GM12891 (cell line): ENCODE measurements at regions not wholly inside any gene's neighbourhood (a gene's known extent, or its start where the extent isn't known, plus 50 kb on each side); places are given as distances from the start of the nearest gene placed in this dataset.
"Not testable (repeated sequence)": the region's sequence is repeated elsewhere in the genome, so short reads cannot be mapped to it uniquely, and the experiment has no call there.

Experiments
- DNase-seq: peaks from one replicate; pipeline ENCODE4 v3.0.0; 2011; ENCODE audit warnings: low spot score; ENCODE audit not compliant: insufficient read length
- FAIRE-seq: peaks from 2 replicates; lab custom pipeline; 2011; peaks lifted over from hg19 to GRCh38; lab: Jason Lieb, UNC
- PAX5 ChIP-seq: IDR thresholded peaks from 2 replicates; pipeline ENCODE4 v1.6.1; 2011; ENCODE audit warnings: low read length, moderate library complexity, mild to moderate bottlenecking; ENCODE audit not compliant: insufficient read depth, severe bottlenecking
- POLR2A ChIP-seq: IDR thresholded peaks from 2 replicates; pipeline ENCODE4 v1.6.1; 2011; ENCODE audit warnings: low read depth, low read length, control low read depth
- POLR2AphosphoS5 ChIP-seq: IDR thresholded peaks from 2 replicates; pipeline ENCODE4 v1.6.1; 2011; ENCODE audit warnings: low read depth, low read length, control low read depth
- POU2F2 ChIP-seq: IDR thresholded peaks from 2 replicates; pipeline ENCODE4 v1.6.1; 2011; ENCODE audit warnings: low read depth, mild to moderate bottlenecking, control low read depth, low read length, moderate library complexity
- SPI1 ChIP-seq: IDR thresholded peaks from 2 replicates; pipeline ENCODE4 v1.6.1; 2011; ENCODE audit warnings: low read depth, low read length, control low read depth
- TAF1 ChIP-seq: IDR thresholded peaks from 2 replicates; pipeline ENCODE4 v1.6.1; 2011; ENCODE audit warnings: low read depth, low read length, control low read depth

DNA sequence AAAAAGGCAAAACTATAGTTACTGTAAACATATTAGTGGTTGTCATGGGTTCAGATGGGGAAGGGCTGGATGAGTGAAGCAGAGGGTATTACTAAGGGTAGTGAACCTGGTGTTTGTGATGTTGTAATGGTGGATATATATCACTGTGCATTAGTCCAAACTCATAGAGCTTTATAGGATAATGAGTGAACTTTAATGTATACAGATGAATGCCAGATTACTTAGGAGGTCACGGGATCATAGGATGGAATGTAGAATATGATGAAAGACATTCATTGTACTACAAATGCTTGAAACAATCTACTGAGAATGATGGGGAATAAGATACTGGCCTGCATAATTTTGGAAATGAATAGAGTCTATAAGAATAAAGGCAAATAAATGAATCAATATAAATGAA lies 226.7 kb upstream of the ZNF804A start:
- FAIRE-seq (peak; percentile 45), DNase-seq (no peak)
- no peak for TF ChIP-seq PAX5
- TF ChIP-seq POLR2A: no peak
- no peak for TF ChIP-seq TAF1
- TF ChIP-seq SPI1: no peak

DNA sequence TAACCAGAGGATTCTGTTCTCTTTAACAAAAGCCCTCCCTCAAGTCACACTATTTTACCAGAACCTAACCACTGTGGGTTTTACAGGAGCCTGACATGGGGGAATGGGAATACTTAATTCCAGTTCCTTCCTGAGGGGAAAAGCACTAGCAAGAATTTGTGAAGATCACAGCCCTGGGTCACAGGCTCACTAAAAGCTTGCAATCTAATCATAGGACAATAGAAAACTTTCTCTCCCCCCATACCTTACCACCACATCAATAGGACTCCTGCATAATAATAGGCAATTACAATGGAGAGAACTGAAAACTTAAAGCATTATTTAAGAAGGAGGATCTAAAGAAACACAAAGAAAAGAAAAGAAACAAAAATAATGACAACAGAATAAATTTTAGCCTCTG lies 225.8 kb upstream of the ZNF804A start:
- DNase-seq: no peak
- no peak for FAIRE-seq

DNA sequence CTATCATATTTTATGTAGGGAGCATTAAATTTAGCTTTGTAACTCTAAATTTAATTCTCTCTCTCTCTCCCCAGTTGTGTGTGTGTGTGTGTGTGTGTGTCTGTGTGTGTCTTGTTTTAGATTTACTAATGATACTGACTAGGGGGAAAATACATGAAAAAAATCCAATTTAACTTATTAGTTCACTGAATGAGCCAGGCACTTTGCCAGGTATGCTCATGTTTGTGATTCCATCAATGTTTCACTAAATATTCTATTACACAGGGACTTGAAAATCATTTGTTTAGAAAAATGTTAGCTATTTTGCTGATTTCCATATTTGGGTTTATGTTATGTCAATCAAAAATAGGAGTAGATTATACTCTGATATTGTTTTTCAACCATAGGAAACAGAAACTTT lies 203.7 kb upstream of the ZNF804A start:
- DNase-seq (no peak), FAIRE-seq (no peak)
- TF ChIP-seq PAX5 (no peak), POLR2AphosphoS5 (no peak), POLR2A (no peak), SPI1 (no peak), POU2F2 (no peak), TAF1 (no peak)

More for the DNA sequence above, 225.8 kb upstream of the ZNF804A start:
- TF ChIP-seq SPI1: no peak

DNA sequence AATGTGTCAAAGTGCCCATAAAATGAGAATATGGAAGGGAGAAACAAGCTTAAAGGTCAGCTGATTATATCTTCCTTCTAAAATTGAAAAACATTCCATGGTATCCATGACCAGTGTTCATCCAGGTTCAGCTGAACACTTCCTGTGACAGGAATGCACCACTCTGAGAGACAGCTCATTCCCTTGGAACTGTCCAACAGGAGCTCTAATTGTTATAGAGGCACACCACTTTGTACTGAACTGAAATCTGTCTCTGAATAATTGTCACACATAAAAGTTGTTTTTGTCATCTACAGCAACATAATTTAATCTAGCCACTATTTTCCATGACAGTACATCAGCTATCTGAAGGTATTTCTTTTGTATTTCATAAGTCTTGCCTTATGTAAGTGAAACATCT lies 195.9 kb upstream of the ZNF804A start:
- no peak for FAIRE-seq
- DNase-seq: no peak
- TF ChIP-seq POLR2A: no peak

DNA sequence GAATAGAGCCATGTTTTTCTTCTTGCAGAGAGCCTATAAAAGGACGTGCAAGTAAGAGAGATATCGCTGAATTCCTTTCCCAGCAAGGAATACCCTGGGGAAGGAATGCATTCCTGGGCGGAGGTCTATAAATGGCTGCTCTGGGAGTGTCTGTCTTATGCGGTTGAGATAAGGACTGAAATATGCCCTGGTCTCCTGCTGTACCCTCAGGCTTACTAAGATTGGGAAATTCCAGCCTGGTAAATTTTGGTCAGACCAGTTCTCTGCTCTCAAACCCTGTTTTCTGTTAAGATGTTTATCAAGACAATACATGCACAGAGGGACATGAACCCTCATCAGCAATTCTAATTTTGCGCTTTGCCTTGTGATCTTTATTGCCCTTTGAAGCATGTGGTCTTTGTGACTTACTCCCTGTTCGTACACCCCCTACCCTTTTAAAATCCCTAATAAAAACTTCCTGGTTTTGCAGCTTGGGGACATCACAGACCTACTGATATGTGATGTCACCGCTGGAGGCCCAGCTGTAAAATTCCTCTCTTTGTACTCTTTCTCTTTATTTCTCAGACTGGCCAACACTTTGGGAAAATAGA lies 191.2 kb upstream of the ZNF804A start:
- DNase-seq, FAIRE-seq: not testable (repeated sequence)

DNA sequence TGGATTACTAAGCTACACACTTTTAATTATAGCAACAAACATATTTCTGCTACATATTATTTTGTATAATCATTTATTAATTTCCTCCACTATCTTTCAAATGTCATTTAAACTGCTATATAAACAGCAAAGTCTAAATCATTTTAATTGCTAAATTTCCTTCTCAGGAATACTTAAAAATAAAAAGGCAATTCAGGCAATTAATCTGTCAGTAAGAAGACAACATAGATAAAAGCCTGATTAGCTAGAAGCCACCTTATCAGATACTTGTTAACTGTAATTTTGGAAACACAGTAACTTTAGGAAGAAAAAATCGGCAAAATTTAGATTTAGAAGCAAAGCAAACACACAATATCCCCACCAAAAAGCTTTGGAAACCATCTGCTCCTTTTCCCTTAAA lies 188.2 kb upstream of the ZNF804A start:
- TF ChIP-seq POLR2A: no peak
- TF ChIP-seq PAX5: no peak
- TF ChIP-seq POU2F2: no peak
- TF ChIP-seq SPI1: no peak
- no peak for TF ChIP-seq POLR2AphosphoS5
- no peak for TF ChIP-seq TAF1
- no peak for DNase-seq
- FAIRE-seq: no peak

DNA sequence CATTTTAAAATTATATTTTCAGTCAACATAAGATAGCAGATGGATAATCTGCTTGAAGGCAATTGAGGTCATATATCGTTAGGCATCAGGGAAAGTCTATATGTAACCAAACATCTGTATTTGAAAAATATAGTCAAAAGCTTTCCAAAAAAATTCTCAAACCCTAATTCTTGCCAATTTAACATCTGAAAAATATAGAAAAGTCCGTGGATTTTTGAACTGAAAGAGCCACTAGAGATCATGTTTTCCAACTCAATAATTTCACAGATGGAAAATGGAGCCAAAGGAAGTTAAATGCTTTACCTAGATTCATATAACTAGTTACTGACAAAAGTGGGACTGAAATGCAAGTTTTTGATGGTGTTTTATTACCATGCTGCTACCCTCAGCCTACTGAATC lies 185.1 kb upstream of the ZNF804A start:
- no peak for TF ChIP-seq POLR2AphosphoS5
- no peak for TF ChIP-seq TAF1
- no peak for TF ChIP-seq POU2F2
- no peak for TF ChIP-seq SPI1
- TF ChIP-seq POLR2A: no peak
- DNase-seq (no peak), FAIRE-seq (no peak)

DNA sequence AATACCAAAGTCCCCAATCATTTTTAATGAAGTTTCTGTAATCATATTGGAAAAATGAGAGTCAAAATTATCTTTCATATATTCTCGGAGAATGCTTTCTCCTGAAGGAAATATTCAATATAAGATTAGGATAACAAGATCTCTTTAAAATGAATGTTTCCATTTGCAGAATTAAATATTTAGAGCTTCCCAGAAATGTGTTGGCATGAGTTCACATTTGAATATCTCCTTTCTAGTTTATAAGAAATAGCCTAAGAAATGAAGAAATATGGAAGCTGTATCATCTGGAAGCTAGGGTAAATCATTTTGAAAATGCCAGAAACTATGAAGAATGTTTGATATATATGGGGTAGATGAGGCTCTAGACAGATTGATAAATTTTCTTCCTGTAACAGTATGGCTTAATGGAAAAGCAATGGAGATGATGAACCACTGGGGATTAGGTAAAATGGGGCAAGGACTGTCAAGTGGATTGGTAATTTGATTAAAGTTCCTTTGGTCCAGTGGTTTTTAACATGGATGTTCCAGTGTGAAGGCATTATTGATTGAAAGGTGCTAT lies 184.6 kb upstream of the ZNF804A start:
- DNase-seq: no peak
- FAIRE-seq: no peak
- no peak for TF ChIP-seq POU2F2
- no peak for TF ChIP-seq SPI1
- TF ChIP-seq TAF1: no peak
- no peak for TF ChIP-seq POLR2AphosphoS5
- no peak for TF ChIP-seq POLR2A
- TF ChIP-seq PAX5: no peak

DNA sequence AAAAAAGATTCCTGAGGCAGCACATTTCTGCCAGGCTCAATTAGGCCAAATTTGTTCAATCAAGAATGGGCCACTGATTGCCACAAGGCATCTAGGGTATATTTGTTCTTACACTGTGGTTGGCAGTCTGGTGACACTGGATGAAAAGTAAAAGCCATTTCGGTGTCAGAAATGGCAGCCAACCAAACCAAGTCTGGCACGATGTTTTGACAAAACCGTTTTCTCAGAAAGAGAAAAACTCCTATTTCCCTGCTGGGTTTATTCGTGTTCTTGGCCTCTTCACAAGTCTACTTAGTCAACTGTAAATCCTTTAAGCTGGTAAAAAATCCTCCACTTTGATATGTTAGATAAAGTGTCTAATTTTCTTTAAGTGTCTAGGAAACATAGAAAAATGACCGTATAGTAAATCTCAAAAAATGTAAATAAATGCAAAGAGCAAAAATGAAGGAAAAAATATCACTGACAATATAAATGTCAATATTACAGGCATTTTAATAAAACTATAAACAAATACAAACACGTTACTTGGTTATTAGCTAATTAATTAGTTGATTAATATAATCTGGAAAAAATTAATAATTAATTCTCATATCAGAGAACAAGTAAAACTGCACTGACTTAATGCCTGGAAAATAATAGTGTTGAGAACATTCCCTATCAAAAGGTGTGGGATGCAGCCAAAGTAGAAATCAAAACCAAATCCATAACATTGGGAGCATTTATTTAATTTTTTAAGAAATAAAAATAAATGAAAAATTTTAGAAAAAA lies 182.0 kb upstream of the ZNF804A start:
- TF ChIP-seq POU2F2 (no peak), POLR2AphosphoS5 (no peak), PAX5 (no peak), TAF1 (no peak), SPI1 (no peak), POLR2A (no peak)
- FAIRE-seq: no peak
- no peak for DNase-seq

DNA sequence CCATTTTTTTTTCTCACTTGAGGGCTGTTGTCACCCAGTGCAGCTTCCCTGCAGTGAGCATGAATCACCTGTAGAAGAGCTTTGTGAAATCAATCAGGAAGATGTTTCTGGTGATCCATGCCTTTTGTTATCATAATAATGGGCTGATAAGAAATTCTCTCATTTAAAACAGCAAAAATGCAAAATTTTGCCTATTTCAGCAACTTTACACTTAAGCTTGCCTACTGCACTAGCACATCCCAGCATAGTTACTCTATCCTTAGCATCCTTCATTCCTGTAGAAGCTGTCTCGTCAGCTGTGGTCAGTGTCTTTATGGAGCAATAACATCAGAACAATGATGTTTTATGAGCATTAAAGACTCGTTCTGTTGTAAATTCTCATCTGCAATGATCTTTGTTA lies 178.6 kb upstream of the ZNF804A start:
- FAIRE-seq (no peak), DNase-seq (no peak)
- TF ChIP-seq PAX5: no peak

DNA sequence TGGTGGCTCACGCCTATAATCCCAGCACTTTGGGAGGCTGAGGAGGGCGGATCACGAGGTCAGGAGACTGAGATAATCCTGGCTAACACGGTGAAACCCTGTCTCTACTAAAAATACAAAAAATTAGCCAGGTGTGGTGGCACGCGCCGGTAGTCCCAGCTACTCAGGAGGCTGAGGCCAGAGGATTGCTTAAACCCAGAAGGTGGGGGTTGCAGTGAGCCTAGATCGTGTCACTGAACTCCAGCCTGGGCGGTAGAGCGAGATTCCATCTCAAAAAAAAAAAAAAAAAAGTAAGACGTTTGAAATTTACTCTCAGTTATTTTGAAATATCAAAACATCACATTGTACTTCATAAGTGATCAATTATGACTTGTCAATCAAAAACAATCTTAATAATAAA lies 176.9 kb upstream of the ZNF804A start:
- DNase-seq, FAIRE-seq: not testable (repeated sequence)
